Ovary (tissue), 7 donors: ENCODE measurements at regions not wholly inside any gene's neighbourhood (a gene's known extent, or its start where the extent isn't known, plus 50 kb on each side); places are given as distances from the start of the nearest gene placed in this dataset.

Experiments
- DNase-seq, 5 donors: peaks; one replicate each; pipeline ENCODE4 v3.0.0-alpha.2; 2019 to 2020
- H3K27ac ChIP-seq, 2 donors: fragments of 200-600 bp; one replicate each; pipeline versions ENCODE4 v1.5.1 to v1.8.0; 2019 to 2022
- H3K27me3 ChIP-seq: fragments of 200-600 bp; one replicate; pipeline ENCODE4 v1.8.0; 2022
- H3K36me3 ChIP-seq: fragments of 200-600 bp; sonication (generic); one replicate; pipeline ENCODE4 v1.5.1; 2019
- H3K4me1 ChIP-seq: one replicate; pipeline ENCODE4 v1.8.1; 2013; ENCODE audit warnings: mild to moderate bottlenecking, moderate library complexity; ENCODE audit not compliant: insufficient read depth
- H3K4me3 ChIP-seq: fragments of 200-600 bp; sonication (generic); one replicate; pipeline ENCODE4 v1.5.1; 2017
- H3K9me3 ChIP-seq, 2 donors: fragments of 200-600 bp in 1 of 2; sonication (generic) in 1 of 2; one replicate each; pipeline versions ENCODE4 v1.5.1 to v1.8.1; 2013 to 2019; ENCODE audit warnings: mild to moderate bottlenecking in 1 of 2, moderate library complexity in 1 of 2
- CTCF ChIP-seq, 3 donors: fragments of 450-650 bp in 2 of 3; fragments of 200-600 bp in 1 of 3; IDR thresholded peaks; one replicate each; pipeline versions ENCODE4 v1.5.1 to v1.8.0; 2016 to 2022; ENCODE audit warnings: antibody characterized with exemption in 3 of 3, mild to moderate bottlenecking in 1 of 3
- EP300 ChIP-seq: sonication (generic); formaldehyde crosslinking; IDR thresholded peaks from one replicate; pipeline ENCODE4 v1.6.1; 2017; ENCODE audit warnings: antibody characterized with exemption
- POLR2A ChIP-seq: fragments of 450-650 bp; IDR thresholded peaks from one replicate; pipeline ENCODE4 v1.6.1; 2017; ENCODE audit warnings: antibody characterized with exemption, mild to moderate bottlenecking, moderate library complexity
- WGBS, 3 donors: extraction: QIAGEN DNeasy Blood & Tissue Kit in 1 of 3; methylation state at CpG; one replicate each; pipeline versions ENCODE4 v1.1.5 to v1.1.7; 2013 to 2017; 5-methylcytosine and 5-hydroxymethylcytosine counted together
- intact Hi-C, 4 donors: fragments of 100-400 bp; cut with DNase I; formaldehyde crosslinking; loops; one replicate each; pipeline versions ENCODE4 v1.11.0 to v1.15.1; 2022 to 2023
- donor health status: DM: no; HTN: no; CAD: no; lungs with moderate emphysema.
- donor health status: DM: no; HTN: no; CAD: no.
- donor health status: Bipolar disorder and iron deficiency.
- donor health status: DM: no; HTN: no; CAD: no.
- donor health status: DM: yes; HTN: yes; CAD: no.

GRCh38 chrX:46039526-46039925, 505.7 kb downstream of the ZNF674 start:
- Histone ChIP-seq H3K4me3 (no peak overlapping the region), H3K4me1 (no peaks in the 10 kb centered on the region), H3K27me3 (no peaks in the 10 kb centered on the region), H3K27ac (no peak overlapping the region), H3K36me3 (no peaks in the 10 kb centered on the region), H3K9me3 (no peaks in the 10 kb centered on the region)
- WGBS, 3 donors, result 61 to 79% (median 63%) methylated on average over 5 of the region's 5 CpGs
- intact Hi-C loops, result no loop called here
- DNase-seq, result no peak
- no peak for TF ChIP-seq CTCF (IDR thresholded peaks at IDR 0.05)
- TF ChIP-seq EP300, result no peak
- TF ChIP-seq POLR2A, result no peak

- 65 to 75% (median 74%) methylated on average over 1 of the region's 1 CpG for WGBS, 3 donors
- H3K27ac ChIP-seq, result no peak overlapping the region
- no peaks in the 10 kb centered on the region for H3K4me1 ChIP-seq
- DNase-seq, result no peak
- no peak overlapping the region for H3K4me3 ChIP-seq
- no peaks in the 10 kb centered on the region for H3K27me3 ChIP-seq
- intact Hi-C loops, result no loop called here
- TF ChIP-seq CTCF (IDR thresholded peaks at IDR 0.05) (no peak), EP300 (no peak), POLR2A (no peak)
- H3K36me3 ChIP-seq, result no peaks in the 10 kb centered on the region
- H3K9me3 ChIP-seq, result no peaks in the 10 kb centered on the region
Measured at GRCh38 chrX:46036508-46036907, 508.7 kb downstream of the ZNF674 start.

- H3K9me3 ChIP-seq, result no peaks in the 10 kb centered on the region
- no peaks in the 10 kb centered on the region for H3K4me1 ChIP-seq
- H3K36me3 ChIP-seq, result no peaks in the 10 kb centered on the region
- DNase-seq, result no peak
- no peaks in the 10 kb centered on the region for H3K27me3 ChIP-seq
- no peak overlapping the region for H3K4me3 ChIP-seq
- no peak overlapping the region for H3K27ac ChIP-seq
- TF ChIP-seq CTCF (IDR thresholded peaks at IDR 0.05) (no peak), EP300 (no peak)
- intact Hi-C loops, result no loop called here
Measured at GRCh38 chrX:46034868-46035267, 510.4 kb downstream of the ZNF674 start.

GRCh38 chrX:46029777-46030176, 515.4 kb downstream of the ZNF674 start:
- H3K9me3 ChIP-seq, result no peaks in the 10 kb centered on the region
- H3K4me1 ChIP-seq, result no peaks in the 10 kb centered on the region
- DNase-seq, result no peak
- TF ChIP-seq EP300, result no peak
- TF ChIP-seq POLR2A, result no peak
- no peak for TF ChIP-seq CTCF (IDR thresholded peaks at IDR 0.05)
- H3K27me3 ChIP-seq, result no peaks in the 10 kb centered on the region
- no peaks in the 10 kb centered on the region for H3K36me3 ChIP-seq
- WGBS, 3 donors, result 88 to 94% (median 91%) methylated on average over 1 of the region's 1 CpG
- intact Hi-C loops, result no loop called here
- no peak overlapping the region for H3K4me3 ChIP-seq
- H3K27ac ChIP-seq, result no peak overlapping the region

GRCh38 chrX:46016296-46016695, 528.9 kb downstream of the ZNF674 start:
- Histone ChIP-seq H3K4me1 (no peaks in the 10 kb centered on the region), H3K36me3 (no peaks in the 10 kb centered on the region), H3K4me3 (no peak overlapping the region), H3K27me3 (no peaks in the 10 kb centered on the region), H3K27ac (no peak overlapping the region), H3K9me3 (no peaks in the 10 kb centered on the region)
- WGBS, 3 donors, result 66 to 75% (median 71%) methylated on average over 18 of the region's 18 CpGs
- intact Hi-C loops, result no loop called here
- DNase-seq, result no peak
- TF ChIP-seq CTCF (IDR thresholded peaks at IDR 0.05) (no peak), POLR2A (no peak)
